HS-5 (cell line): ENCODE measurements at regions not wholly inside any gene's neighbourhood (a gene's known extent, or its start where the extent isn't known, plus 50 kb on each side); places are given as distances from the start of the nearest gene placed in this dataset.

Source experiments
- DNase-seq: peaks from one replicate; pipeline ENCODE4 v3.0.0-alpha.2; 2012; ENCODE audit warnings: low read depth

- no peak for DNase-seq
These were observed 54.7 kb upstream of the EGR2 start for GRCh38 chr10:62870866-62871265.

GRCh38 chr10:62869958-62870357 lies 53.8 kb upstream of the EGR2 start:
- DNase-seq: no peak

- no peak for DNase-seq
These were observed 50.8 kb upstream of the EGR2 start for GRCh38 chr10:62866941-62867340.

GRCh38 chr10:62866451-62866850 lies 50.3 kb upstream of the EGR2 start:
- DNase-seq: no peak
